IMR-90 (cell line): ENCODE measurements at regions not wholly inside any gene's neighbourhood (a gene's known extent, or its start where the extent isn't known, plus 50 kb on each side); places are given as distances from the start of the nearest gene placed in this dataset.

Experiments used
- ATAC-seq: fragments of 200-7000 bp; cut with Tn5 transposase; 2 replicates; pipeline ENCODE4 v1.9.1; 2020; ENCODE audit warnings: low read depth, mild to moderate bottlenecking, moderate library complexity
- BruUV-seq: library from RNA; stranded (reverse); fragments of 400-500 nt; replicated peaks from 2 replicates; lab custom pipeline; 2021; lab: Mats Ljungman, UMichigan
- CTCF ChIA-PET: fragments of 300-600 bp; formaldehyde crosslinking; extraction: SDS; loops from one replicate; lab custom pipeline; 2021; ENCODE audit warnings: antibody characterized with exemption; lab: Yijun Ruan, JAX
- POLR2A ChIA-PET: fragments of 300-600 bp; sonication (Branson Sonifier 250); formaldehyde crosslinking; loops from one replicate; lab custom pipeline; 2022; ENCODE audit warnings: antibody characterized with exemption; ENCODE audit not compliant: unreplicated experiment; lab: Charles Lee
- DNase-seq: peaks from one replicate; pipeline ENCODE4 v3.0.0; 2013
- H2AFZ ChIP-seq: replicated peaks from 2 replicates; pipeline ENCODE3; 2013; ENCODE audit warnings: low read length, mild to moderate bottlenecking; ENCODE audit not compliant: poor library complexity
- H2AK5ac ChIP-seq: 2 replicates; pipeline ENCODE4 v1.6.1; 2013; ENCODE audit warnings: low read depth, low read length, inconsistent platforms
- H2AK9ac ChIP-seq: replicated peaks from 2 replicates; pipeline ENCODE3; 2013; ENCODE audit warnings: mild to moderate bottlenecking, low read depth, low read length, moderate library complexity; ENCODE audit not compliant: poor library complexity
- H2BK120ac ChIP-seq: 2 replicates; pipeline ENCODE4 v1.6.1; 2013; ENCODE audit warnings: low read depth, low read length, inconsistent platforms
- H2BK15ac ChIP-seq: 3 replicates; pipeline ENCODE4 v1.6.1; 2013; ENCODE audit warnings: low read depth, low read length, inconsistent platforms
- H2BK20ac ChIP-seq: 2 replicates; pipeline ENCODE4 v1.6.1; 2013; ENCODE audit warnings: low read depth, mild to moderate bottlenecking, inconsistent platforms, low read length, moderate library complexity
- H2BK5ac ChIP-seq: 2 replicates; pipeline ENCODE4 v1.6.1; 2013; ENCODE audit warnings: mild to moderate bottlenecking, low read depth, low read length, inconsistent platforms; ENCODE audit not compliant: poor library complexity, severe bottlenecking
- H3K14ac ChIP-seq: replicated peaks from 2 replicates; pipeline ENCODE4 v1.6.1; 2013; ENCODE audit warnings: low read depth, low read length, inconsistent platforms
- H3K18ac ChIP-seq: 2 replicates; pipeline ENCODE4 v1.6.1; 2013; ENCODE audit warnings: low read depth, low read length, control low read depth
- H3K23ac ChIP-seq: 2 replicates; pipeline ENCODE4 v1.6.1; 2013; ENCODE audit warnings: low read depth, low read length, inconsistent platforms
- H3K27ac ChIP-seq: 2 replicates; pipeline ENCODE4 v1.5.1; 2013; ENCODE audit warnings: mild to moderate bottlenecking, control low read depth, low read length; ENCODE audit not compliant: insufficient read depth
- H3K27me3 ChIP-seq: 2 replicates; pipeline ENCODE4 v1.6.1; 2013; ENCODE audit warnings: low read length; ENCODE audit not compliant: control insufficient read depth, insufficient read depth
- H3K36me3 ChIP-seq: 2 replicates; pipeline ENCODE4 v1.6.1; 2013; ENCODE audit warnings: low read length, mixed read lengths; ENCODE audit not compliant: control insufficient read depth, insufficient read depth
- H3K4ac ChIP-seq: 2 replicates; pipeline ENCODE4 v1.6.1; 2013; ENCODE audit warnings: low read depth, low read length, inconsistent platforms
- H3K4me1 ChIP-seq: 2 replicates; pipeline ENCODE4 v1.6.1; 2013; ENCODE audit warnings: low read length, mixed read lengths; ENCODE audit not compliant: control insufficient read depth, insufficient read depth
- H3K4me2 ChIP-seq: 2 replicates; pipeline ENCODE4 v1.6.1; 2013; ENCODE audit warnings: low read depth, mild to moderate bottlenecking, control low read depth, low read length, moderate library complexity
- H3K4me3 ChIP-seq: 2 replicates; pipeline ENCODE4 v1.5.1; 2013; ENCODE audit warnings: low read depth, mild to moderate bottlenecking, control low read depth, low read length, moderate library complexity; ENCODE audit not compliant: insufficient read depth
- H3K56ac ChIP-seq: 2 replicates; pipeline ENCODE4 v1.6.1; 2013; ENCODE audit warnings: low read length, inconsistent platforms; ENCODE audit not compliant: insufficient read depth; ENCODE audit errors: extremely low read depth
- H3K79me1 ChIP-seq, 2 experiments: 2 replicates each; pipeline ENCODE4 v1.6.1; 2013; ENCODE audit warnings: low read length in 2 of 2, inconsistent platforms in 1 of 2, low read depth in 1 of 2
- H3K9ac ChIP-seq: 2 replicates; pipeline ENCODE4 v1.6.1; 2013; ENCODE audit warnings: low read depth, low read length, control low read depth
- H3K9me1 ChIP-seq: 2 replicates; pipeline ENCODE4 v1.6.1; 2013; ENCODE audit warnings: low read length, inconsistent platforms; ENCODE audit not compliant: insufficient read depth
- H3K9me3 ChIP-seq: 2 replicates; pipeline ENCODE4 v1.6.1; 2013; ENCODE audit warnings: low read length; ENCODE audit not compliant: control insufficient read depth, insufficient read depth
- H4K20me1 ChIP-seq: 2 replicates; pipeline ENCODE4 v1.6.1; 2013; ENCODE audit warnings: low read length, inconsistent platforms; ENCODE audit not compliant: insufficient read depth
- H4K5ac ChIP-seq: 2 replicates; pipeline ENCODE4 v1.6.1; 2013; ENCODE audit warnings: mild to moderate bottlenecking, low read depth, low read length, control low read depth
- H4K8ac ChIP-seq, 2 experiments: 2 replicates each; pipeline ENCODE4 v1.6.1; 2013; ENCODE audit warnings: low read depth in 2 of 2, low read length in 2 of 2, control low read depth in 1 of 2, inconsistent platforms in 1 of 2
- H4K91ac ChIP-seq: 2 replicates; pipeline ENCODE4 v1.6.1; 2013; ENCODE audit warnings: low read depth, low read length, inconsistent platforms; ENCODE audit not compliant: insufficient read depth
- SMC3 ChIP-seq: fragments of 150-350 bp; IDR thresholded peaks from 2 replicates; pipeline ENCODE4 v1.6.1; 2016; ENCODE audit warnings: low read depth, mild to moderate bottlenecking, antibody characterized with exemption, low read length, moderate library complexity
- dilution Hi-C: fragments of 300-500 bp; cut with HindIII; formaldehyde crosslinking; loops from one replicate; pipeline ENCODE4 v1.14.3; 2018; ENCODE audit warnings: low sequenced_read_pairs; ENCODE audit not compliant: unreplicated experiment
- in situ Hi-C: fragments of 300-500 bp; cut with MboI; formaldehyde crosslinking; loops from 3 replicates; pipeline ENCODE4 v1.14.3; 2019; ENCODE audit warnings: low sequenced_read_pairs, inconsistent platforms, mixed read lengths
- intact Hi-C: fragments of 100-400 bp; cut with micrococcal nuclease; formaldehyde crosslinking; loops from 2 replicates; pipeline ENCODE4 v1.10.0; 2022
- TF ChIP-seq, protein P1 (sequence below): conservative IDR thresholded peaks from 2 replicates; pipeline ENCODE4 v1.5.1; 2012; ENCODE audit warnings: mild to moderate bottlenecking, low read depth, low read length, improper control_type of control experiment

DNA sequence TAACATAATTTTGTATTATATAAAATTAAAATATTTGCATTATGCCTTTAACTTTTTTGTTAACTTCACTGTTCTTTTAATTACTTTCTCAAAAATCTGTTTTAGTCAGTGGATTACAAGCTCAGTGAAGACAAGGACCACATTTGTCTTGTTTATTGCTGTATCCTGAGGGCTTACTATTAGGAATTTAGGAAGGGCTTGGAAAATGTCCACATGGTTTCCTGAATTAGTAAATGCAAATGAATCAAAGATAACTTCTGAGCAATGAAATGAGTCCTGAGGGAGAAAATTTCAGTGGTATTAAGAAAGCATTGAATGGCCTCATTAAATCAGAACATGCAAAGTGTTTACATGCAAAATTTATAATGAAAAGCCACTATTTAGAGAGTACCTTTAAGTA lies 1293.2 kb upstream of the GOT2 start:
- Histone ChIP-seq H3K9me1 (no peaks in the 10 kb centered on the region), H3K4me1 (no peaks in the 10 kb centered on the region), H2BK120ac (no peak overlapping the region), H3K18ac (no peak overlapping the region), H4K20me1 (no peaks in the 10 kb centered on the region), H3K23ac (no peak overlapping the region), H2AK5ac (no peak overlapping the region), H3K79me1 (no peaks in the 10 kb centered on the region), H3K9me3 (no peaks in the 10 kb centered on the region), H4K8ac (no peak overlapping the region), H3K36me3 (no peaks in the 10 kb centered on the region), H3K4me2 (no peak overlapping the region), H3K4me3 (no peak overlapping the region), H3K4ac (no peak overlapping the region), H2BK5ac (no peak overlapping the region), H3K56ac (no peak overlapping the region), H2BK20ac (no peak overlapping the region), H3K27ac (no peak overlapping the region), H3K14ac (no peak overlapping the region), H2AFZ (no peak overlapping the region), H3K9ac (no peak overlapping the region), H2BK15ac (no peak overlapping the region), H2AK9ac (no peak overlapping the region), H3K27me3 (no peaks in the 10 kb centered on the region), H4K5ac (no peak overlapping the region), H4K91ac (no peak overlapping the region)
- ChIA-PET CTCF (no interaction called here), POLR2A (no interaction called here)
- ATAC-seq, result no peak
- no peak for DNase-seq
- dilution Hi-C loops (no loop called here), intact Hi-C loops (no loop called here), in situ Hi-C loops (no loop called here)
- TF ChIP-seq, protein P1, sequence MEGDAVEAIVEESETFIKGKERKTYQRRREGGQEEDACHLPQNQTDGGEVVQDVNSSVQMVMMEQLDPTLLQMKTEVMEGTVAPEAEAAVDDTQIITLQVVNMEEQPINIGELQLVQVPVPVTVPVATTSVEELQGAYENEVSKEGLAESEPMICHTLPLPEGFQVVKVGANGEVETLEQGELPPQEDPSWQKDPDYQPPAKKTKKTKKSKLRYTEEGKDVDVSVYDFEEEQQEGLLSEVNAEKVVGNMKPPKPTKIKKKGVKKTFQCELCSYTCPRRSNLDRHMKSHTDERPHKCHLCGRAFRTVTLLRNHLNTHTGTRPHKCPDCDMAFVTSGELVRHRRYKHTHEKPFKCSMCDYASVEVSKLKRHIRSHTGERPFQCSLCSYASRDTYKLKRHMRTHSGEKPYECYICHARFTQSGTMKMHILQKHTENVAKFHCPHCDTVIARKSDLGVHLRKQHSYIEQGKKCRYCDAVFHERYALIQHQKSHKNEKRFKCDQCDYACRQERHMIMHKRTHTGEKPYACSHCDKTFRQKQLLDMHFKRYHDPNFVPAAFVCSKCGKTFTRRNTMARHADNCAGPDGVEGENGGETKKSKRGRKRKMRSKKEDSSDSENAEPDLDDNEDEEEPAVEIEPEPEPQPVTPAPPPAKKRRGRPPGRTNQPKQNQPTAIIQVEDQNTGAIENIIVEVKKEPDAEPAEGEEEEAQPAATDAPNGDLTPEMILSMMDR, result no peak
- no peak for TF ChIP-seq SMC3
- BruUV-seq, result no TSS peak
